Endothelial cell of hepatic sinusoid (primary cell): ENCODE measurements at regions not wholly inside any gene's neighbourhood (a gene's known extent, or its start where the extent isn't known, plus 50 kb on each side); places are given as distances from the start of the nearest gene placed in this dataset.
"Not testable (repeated sequence)": the region's sequence is repeated elsewhere in the genome, so short reads cannot be mapped to it uniquely, and the experiment has no call there.

Source experiments
- in situ Hi-C: cut with HindIII; loops from 2 replicates; pipeline ENCODE4 v1.10.0; 2017; ENCODE audit warnings: low sequenced_read_pairs

DNA sequence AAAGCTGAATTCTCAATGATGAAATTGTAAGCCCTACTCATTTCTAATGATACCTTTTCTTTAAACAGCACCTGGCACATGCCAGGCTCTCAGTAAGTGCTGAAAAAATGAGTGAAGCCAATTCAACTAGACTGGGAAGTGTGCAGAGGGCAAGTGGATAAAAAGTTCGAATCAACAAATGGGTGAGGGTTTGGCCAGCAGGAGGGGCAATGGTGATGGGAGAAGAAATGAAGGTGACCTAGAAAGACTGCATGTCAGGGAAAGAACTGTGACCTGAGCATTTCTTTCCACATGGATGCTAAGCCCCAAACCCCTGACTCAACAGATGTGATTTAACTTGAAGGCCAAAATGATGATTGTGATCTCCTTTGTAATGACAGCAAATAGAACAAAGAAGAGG lies 54.6 kb downstream of the DKK1 start:
- in situ Hi-C loops = no loop called here

DNA sequence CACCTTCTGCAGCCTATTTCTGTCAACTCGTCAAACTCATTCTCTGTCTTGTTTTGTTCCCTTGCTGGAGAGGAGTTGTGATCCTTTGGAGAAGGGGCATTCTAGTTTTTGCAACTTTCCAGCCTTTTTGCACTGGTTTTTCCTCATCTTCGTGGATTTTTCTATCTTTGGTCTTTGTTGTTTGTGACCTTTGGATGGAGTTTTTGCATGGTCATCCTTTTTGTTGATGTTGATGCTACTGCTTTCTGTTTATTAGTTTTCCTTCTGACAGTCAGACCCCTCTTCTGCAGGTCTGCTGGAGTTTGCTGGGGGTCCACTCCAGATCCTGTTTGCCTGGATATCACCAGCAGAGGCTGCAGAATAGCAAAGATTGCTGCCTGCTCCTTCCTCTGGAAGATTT lies 60.1 kb downstream of the DKK1 start:
- in situ Hi-C loops = not testable (repeated sequence)

DNA sequence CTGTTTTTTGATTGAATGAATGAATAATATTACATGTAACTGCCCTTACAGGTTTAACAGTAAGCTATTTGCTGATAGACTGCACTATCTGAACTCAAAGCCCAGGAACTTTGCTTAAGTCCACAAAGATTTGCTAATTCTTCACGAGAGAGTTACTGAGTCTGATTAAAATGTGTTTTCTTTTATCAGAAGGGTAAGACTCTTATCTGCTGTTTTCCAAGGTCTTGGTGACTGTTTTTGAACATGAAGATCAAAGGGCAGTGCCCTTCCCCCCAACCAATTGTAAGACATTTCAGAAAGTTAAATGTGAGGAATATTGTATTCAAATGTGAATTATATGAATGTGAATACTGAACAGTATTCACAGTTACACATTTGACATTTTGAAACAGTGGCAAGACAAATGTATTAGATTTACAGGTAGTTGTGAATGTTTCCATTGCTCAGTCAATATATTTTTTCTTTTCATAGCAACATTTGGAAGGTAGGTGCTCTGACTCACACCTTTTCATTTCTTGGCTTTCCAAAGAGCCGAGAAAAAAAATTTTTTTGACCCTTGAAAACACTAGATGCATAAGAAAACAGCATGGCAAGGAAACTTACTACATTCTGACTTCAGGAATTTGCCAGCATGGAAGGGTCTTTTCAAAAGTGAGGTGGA lies 62.7 kb downstream of the DKK1 start:
- in situ Hi-C loops = no loop called here

DNA sequence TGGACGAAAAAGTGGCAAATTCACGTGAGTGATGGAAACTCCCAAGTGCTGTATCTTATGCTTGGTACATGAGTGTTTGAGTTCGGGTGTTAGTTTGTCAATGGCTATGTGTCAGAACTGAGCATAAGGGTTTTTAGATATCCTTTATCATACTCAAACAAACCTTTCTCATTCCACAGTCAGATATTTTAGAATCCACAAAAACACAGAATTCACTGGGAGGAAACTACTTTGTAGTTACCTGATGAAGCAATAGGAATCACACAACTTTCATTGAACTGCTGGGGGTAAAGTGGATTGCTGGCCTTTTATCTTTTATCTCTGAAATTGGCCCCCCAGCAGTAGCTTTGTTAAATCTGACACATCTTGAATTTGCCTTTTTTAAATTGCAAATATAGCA lies 64.0 kb downstream of the DKK1 start:
- in situ Hi-C loops = no loop called here

DNA sequence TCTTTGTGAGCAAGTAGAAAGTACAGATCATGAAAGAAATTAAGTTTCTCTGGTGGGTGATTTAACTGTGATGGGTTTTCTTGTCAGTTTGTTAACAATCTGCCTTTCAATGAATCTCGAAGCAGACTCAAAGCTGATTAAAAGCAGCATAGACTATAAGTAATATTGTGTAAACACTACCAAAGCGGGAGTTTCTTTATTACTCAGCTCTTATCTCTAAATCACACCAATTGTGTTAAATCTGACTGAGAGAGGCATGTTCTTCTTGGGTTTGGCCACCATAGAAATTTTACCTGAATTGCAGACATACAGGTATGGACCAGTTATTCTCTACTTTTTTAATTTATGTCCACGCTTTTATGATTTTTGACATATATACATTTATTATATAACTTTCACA lies 65.2 kb downstream of the DKK1 start:
- in situ Hi-C loops = no loop called here

DNA sequence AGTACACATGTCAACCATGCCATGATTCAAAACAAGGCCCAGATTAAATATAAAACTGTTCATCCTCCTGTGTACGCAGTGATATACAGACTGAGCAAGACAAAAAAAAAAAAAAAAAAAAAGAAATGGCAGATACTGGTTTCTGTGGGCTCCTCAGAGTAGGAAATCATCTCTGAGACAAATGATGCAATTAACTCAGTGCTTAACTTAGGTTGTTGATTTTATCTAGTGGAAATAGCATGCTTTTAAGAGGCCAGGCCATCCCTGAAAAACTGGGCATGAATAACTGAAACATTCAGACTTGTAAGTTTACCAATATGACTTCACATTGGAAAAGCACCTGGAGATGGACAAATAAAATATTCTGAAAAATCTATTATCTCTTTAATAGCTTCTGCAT lies 69.0 kb downstream of the DKK1 start:
- in situ Hi-C loops = no loop called here

DNA sequence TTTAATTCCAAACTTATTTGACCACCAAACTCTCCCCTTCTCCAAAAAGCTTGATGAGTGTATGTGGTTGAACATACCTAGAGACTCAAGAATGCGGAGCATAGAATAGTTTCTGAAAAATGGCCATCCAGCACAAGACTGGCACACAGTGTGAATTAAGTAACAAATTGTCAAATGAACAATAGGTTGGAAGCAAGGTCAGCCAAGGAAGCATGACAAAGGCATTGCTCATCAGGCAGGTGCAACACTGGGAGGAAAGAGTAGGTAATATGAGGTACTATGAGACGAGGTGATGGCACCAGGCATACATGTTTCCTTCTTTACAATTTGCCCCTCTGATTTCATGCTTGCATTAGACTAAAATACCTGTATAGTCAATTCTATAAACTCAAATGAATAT lies 73.7 kb downstream of the DKK1 start:
- in situ Hi-C loops = loop anchor here (5.0 kb wide), 1 partner anchor 85 kb away; no protein-coding TSS in a partner anchor

DNA sequence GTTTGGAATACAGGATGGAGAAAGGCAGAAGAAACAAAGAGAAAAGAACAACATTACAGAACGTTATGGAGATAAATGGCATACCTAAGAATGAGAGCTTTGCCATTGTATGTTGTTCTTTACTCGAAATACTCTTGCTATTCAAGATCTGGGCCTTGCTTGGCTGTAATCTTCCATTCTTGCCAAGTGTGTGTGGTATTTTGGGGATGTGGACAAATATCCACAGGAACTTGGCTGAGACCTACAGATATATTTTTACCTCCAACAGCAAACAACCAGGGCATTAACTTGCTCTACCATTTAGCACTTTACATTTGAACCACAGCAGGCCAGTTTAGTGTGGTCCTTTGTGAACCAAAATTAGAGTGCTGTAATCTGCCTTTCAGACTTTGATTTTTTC lies 76.3 kb downstream of the DKK1 start:
- in situ Hi-C loops = no loop called here

DNA sequence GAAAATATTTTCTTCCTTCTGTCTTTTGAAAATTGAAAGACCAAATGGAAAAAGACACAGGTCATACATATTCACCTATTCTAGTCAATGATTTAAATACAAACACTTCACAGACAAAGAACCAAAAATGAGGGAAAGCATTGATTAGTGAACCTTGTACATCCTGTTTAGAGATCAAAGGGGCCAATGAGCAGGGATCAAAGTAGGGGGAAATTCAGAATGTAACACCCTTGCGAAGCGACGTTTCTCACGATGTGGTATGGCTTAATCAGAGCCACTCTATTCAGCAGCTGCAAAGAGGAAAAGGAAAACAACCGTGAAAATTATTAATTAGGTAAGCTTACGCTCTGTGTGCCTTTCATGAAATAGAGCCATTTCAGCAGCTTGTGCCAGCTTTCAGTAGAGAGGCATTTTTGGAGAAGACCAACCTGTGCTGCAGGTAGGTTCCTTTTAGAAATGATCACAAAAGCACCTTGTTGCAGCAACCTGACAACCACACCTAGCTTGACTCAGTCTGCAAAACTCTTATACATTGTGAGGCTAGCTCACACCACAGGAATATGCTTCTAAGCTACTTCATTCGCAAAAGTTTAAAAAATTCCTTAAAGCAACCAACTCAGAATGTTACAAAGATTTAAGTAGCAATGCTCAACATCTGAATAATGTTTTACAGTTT lies 78.0 kb downstream of the DKK1 start:
- in situ Hi-C loops = no loop called here

DNA sequence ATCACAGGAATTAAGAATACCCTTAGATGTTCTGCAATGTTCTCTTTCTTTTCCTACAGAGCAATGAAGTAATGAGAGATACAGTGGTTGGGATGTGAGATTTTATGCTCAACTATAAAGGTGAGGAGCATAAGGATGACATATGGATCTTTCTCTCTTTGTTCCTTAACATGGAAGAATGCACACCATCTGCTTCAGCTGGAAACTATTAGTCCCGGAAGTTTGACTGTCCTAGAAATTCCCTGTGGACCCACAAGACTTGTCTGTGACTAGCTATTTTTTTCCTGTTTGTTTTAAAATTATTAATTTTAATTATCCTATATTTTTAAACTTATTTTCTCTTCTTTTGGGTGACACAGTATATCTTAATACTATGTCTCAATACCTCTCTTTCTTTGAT lies 80.2 kb downstream of the DKK1 start:
- in situ Hi-C loops = no loop called here

DNA sequence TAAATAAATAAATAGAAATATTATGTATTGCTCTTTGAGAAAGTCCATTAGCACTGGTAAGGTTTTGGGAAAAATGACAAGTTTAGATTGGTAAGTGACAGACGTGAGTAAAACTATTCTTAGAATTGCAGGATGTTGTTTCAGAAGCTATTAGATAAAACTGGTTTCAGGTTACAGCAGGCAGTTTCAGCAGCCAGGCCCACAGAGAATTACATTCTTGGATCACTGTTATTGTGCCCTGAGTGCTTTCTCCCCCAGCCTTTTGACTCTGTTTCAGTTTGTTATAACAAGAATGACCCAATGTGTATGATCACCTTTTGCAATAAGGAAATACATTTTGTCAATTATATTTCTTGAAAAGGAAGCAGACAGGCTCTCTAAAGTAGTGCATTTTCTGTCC lies 86.5 kb downstream of the DKK1 start:
- in situ Hi-C loops = no loop called here

DNA sequence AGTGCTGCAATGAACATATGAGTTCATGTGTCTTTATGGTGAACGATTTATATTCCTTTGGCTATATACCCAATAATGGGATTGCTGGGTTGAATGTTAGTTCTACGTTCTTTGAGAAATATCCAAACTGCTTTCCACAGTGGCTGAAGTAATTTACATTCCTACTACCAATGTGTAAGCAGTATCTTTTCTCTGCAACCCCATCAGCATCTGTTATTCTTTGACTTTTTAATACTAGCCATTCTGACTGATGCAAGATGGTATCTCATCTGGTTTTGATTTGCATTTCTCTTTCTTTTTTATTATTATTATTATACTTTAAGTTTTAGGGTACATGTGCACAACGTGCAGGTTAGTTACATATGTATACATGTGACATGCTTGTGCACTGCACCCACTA lies 89.7 kb downstream of the DKK1 start:
- in situ Hi-C loops = not testable (repeated sequence)

DNA sequence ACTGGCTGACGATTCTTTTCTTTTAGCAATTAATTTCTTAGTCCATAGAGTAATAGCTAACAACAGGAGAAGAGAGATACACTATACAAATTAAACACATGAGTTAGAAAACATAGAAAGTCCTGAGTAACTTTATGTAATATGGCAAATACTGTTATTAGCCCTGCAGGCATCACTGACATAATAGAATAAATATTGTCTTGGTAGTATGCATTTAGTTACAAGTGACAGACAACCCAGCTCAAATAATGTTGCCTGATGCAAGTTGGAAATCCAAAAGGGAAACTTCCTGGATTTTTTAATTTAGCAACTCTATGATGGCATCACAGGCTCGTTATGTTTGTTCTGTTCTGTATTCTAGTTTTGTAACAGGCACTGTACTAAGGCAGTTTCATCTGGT lies 95.1 kb downstream of the DKK1 start:
- in situ Hi-C loops = no loop called here

DNA sequence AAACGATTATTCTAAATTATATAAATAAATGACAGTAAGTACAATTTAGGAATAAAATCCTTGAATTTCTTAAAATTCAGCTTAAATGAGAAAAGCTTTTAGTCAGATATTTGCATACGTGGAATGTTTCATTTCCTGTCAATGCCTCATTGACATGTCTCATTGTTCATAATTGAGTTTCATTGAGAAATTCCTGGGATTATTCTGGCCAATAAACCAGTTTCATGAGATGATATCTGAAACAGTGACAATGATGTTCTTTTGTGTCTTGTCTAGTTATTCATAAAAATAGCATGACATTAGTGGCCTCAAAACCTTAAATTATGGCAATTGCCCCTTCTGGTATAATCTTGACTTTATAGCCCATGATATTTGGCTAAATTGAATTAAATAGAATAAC lies 95.8 kb downstream of the DKK1 start:
- in situ Hi-C loops = no loop called here

DNA sequence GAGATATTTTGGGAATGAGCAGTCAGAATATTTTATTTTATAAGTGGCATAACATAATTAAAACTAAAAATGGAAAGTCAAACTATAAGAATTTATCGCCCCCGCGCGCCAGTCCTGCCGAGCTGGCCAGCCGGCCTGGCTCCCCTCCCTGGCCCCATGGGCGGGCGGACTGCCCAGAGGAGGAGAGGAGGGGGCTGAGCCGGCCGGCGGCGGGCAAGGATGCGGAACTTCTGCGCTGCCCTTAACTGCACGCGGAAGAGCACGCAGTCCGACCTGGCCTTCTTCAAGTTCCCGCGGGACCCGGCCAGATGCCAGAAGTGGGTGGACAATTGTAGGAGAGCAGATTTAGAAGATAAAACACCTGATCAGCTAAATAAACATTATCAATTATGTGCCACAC lies 96.8 kb downstream of the DKK1 start:
- in situ Hi-C loops = no loop called here

DNA sequence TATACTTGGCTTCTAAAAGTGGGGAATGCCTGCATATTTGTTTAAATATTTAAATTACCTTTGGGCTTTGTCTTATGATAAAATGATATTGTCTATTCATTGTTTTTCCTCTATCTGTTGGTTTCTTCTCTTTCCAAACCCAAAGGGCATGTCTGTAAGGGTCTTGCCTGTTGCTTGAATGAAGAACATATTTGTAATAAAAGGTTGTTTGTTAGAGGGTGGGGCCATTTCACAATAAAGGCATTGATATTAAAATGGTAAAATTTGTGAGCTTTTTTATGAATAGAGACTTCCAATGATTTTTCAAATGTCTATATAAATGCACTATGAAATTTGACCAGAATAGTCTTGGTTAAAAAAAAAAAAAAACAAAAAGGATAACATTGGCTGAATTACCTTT lies 105.2 kb downstream of the DKK1 start:
- in situ Hi-C loops = no loop called here

DNA sequence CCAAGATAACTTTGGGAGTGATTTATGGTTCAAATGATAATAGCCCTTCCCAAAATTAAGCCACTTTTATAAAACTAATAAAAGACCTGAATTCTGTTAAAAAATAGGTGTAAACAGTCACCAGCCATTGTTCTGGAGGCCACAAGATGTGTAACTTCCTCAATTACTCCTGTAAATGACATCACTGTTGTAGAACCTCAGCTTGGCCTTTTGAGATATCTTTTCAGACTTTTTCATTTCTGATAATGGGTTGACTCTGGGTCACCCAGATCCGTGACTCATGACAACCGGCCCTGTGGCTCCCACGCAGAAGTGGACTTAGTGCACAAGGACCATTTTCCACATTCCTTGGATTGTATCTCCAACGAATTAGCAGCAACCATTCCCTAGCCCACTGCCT lies 106.6 kb downstream of the DKK1 start:
- in situ Hi-C loops = no loop called here

DNA sequence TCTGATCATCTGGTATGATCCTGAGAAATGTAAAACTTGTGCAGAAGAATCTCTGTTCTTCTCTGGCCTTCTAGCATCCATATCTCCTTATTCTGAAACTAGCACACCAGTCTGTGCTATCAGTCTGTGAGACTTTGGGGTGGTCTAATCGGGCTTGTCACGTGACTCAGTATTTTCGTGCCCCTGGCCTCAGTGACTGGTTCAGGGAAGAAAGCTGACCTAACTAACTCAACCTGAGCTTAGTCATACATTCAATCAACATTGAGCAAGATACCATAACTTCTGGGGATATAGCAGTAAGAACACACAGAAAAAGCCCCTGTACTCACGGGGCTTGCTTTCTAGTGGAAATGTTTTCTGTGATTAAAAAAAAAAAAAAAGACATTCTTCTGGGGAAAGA lies 109.3 kb downstream of the DKK1 start:
- in situ Hi-C loops = no loop called here

DNA sequence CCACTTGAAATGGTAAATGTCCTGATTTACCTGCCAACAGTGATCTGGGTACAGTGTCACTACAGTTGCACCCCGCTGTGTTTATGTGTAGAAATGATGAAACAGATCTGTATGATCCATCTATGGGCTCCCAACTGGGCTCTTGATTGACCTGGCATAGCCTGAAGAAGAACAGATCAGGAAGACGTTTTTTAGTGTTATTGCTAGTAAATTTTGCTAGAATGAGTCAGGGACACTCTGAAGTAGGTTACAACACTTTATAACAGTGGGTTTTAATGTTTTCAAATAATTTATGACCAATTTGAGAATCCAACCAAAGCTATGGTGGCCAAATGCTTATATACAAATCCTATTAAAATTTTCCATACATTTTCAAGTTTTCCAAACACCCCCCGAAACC lies 110.3 kb downstream of the DKK1 start:
- in situ Hi-C loops = no loop called here

DNA sequence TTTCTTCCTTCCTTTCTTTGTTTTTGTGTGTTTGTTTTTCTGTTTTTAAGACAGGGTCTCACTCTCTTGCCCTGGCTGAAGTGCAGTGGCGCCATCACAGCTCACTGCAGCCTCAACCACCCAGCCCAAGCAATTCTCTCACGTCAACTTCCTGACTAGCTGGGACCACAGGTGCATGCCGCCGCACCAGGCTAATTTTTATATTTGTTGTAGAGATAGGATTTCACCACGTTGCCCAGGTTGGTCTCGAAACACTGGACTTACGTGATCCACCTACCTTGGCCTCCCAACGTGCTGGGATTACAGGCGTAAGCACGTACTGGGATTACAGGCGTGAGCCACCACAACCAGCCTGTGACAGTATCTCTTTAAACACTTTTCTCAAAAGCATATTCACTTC lies 120.7 kb downstream of the DKK1 start:
- in situ Hi-C loops = no loop called here

DNA sequence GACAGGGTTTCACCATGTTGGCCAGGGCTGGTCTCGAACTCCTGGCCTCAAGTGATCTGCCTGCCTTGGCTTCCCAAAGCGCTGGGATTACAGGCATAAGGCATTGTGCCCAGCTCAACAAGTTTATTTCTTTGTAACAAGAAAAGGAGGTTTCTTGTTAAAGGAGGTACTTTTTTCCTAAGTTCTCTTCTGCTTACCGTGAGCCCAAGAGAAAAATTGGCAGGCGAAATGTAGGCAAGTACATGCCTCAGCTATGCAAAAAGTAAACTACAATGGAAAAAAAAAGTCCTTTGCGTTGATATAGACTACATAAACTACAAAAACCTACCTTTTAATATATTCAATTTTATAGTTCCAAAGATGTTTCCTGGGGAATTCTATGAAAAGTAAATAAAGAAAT lies 122.6 kb downstream of the DKK1 start:
- in situ Hi-C loops = no loop called here

DNA sequence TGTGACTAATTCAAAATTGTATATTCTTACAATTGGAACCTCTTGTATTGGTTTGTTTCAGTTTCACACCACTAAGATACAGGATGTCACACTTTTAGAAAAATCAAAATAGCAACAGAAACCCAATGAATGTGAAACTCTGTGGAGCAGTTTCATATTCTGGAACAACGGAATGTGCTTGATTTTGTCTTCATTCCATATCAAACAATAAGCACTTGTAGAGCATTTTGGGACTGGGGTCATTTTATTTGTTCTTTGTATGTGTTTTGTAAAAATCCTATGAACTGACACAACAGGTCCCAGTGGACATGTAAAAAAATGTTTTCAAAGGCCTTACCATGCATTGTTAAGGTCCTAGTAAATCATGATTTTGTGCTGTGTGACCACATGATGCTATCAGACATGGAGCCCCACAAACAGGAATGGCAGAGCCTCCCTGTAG lies 123.1 kb downstream of the DKK1 start:
- in situ Hi-C loops = no loop called here

DNA sequence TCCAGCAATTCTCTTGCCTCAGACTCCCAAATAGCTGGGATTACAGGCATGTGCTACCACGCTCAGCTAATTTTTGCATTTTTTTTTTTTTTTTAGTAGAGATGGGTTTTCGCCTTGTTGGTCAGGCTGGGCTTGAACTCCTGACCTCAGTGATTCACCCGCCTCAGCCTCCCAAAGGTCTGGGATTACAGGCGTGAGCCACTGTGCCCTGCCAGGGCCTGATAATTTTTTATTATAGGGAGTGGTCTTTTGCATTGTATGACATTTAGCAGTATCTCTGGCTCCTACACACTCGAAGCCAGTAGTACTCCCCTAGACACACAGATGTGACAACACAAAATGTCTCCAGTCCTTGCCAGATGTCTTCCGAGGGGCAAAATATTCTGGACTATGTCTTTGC lies 124.0 kb downstream of the DKK1 start:
- in situ Hi-C loops = no loop called here
